HCT116 (cell line): ENCODE measurements at regions not wholly inside any gene's neighbourhood (a gene's known extent, or its start where the extent isn't known, plus 50 kb on each side); places are given as distances from the start of the nearest gene placed in this dataset.

Experiments
- ATAC-seq: fragments of 200-7000 bp; cut with Tn5 transposase; 2 replicates; pipeline ENCODE4 v1.9.1; 2020; ENCODE audit warnings: mild to moderate bottlenecking, moderate library complexity
- BruUV-seq: library from RNA; stranded (reverse); fragments of 400-500 nt; replicated peaks from 2 replicates; lab custom pipeline; 2021; lab: Mats Ljungman, UMichigan
- CTCF ChIA-PET: fragments of 300-600 bp; sonication (Branson Sonifier 250); formaldehyde crosslinking; loops from one replicate; lab custom pipeline; 2021; ENCODE audit warnings: antibody characterized with exemption; lab: Charles Lee
- POLR2A ChIA-PET: fragments of 300-600, 350-600 bp; sonication (Branson Sonifier 250); formaldehyde crosslinking; loops from one replicate; lab custom pipeline; 2021; ENCODE audit warnings: antibody characterized with exemption; lab: Charles Lee
- RAD21 ChIA-PET, 2 experiments: fragments of 300-600 bp; sonication (Branson Sonifier 250); formaldehyde crosslinking; loops; one replicate each; lab custom pipeline; 2023; ENCODE audit warnings: low total read pairs in 2 of 2; ENCODE audit not compliant: uncharacterized antibody in 2 of 2, unreplicated experiment in 2 of 2, low non-redundant PET in 1 of 2; lab: Charles Lee
- DNase-seq: peaks from one replicate; pipeline ENCODE4 v3.0.0-alpha.2; 2010; ENCODE audit warnings: low read depth, low spot score
- H2AFZ ChIP-seq: fragments of 200-600 bp; shearing (Covaris generic), sonication (generic); 2 replicates; pipeline ENCODE4 v1.6.1; 2017; ENCODE audit warnings: low read depth, mixed run types, mixed read lengths, antibody characterized with exemption, low read length; ENCODE audit not compliant: poor library complexity, severe bottlenecking
- H3K27ac ChIP-seq: 2 replicates; pipeline ENCODE4 v1.5.1; 2012; ENCODE audit warnings: low read depth, low read length
- H3K27me3 ChIP-seq: fragments of 200-600 bp; sonication (generic); 2 replicates; pipeline ENCODE4 v1.6.1; 2016; ENCODE audit warnings: mixed run types, low read length, mixed read lengths; ENCODE audit not compliant: insufficient read depth
- H3K36me3 ChIP-seq, 2 experiments: fragments of 200-500 bp in 1 of 2; fragments of 200-600 bp in 1 of 2; sonication (Bioruptor generic) in 1 of 2; sonication (generic) in 1 of 2; 2 replicates each; pipeline versions ENCODE4 v1.5.1 to v1.6.1; 2014 to 2016; ENCODE audit warnings: low read length in 2 of 2, inconsistent platforms in 1 of 2, mixed read lengths in 1 of 2, mixed run types in 1 of 2; ENCODE audit not compliant: insufficient read depth in 2 of 2, control insufficient read depth in 1 of 2
- H3K4me1 ChIP-seq, 2 experiments: fragments of 200-600 bp in 1 of 2; sonication (generic) in 1 of 2; 2 replicates each; pipeline versions ENCODE4 v1.5.1 to v1.6.1; 2012 to 2017; ENCODE audit warnings: low read length in 2 of 2, inconsistent platforms in 1 of 2, mild to moderate bottlenecking in 1 of 2, mixed read lengths in 1 of 2, mixed run types in 1 of 2, moderate library complexity in 1 of 2; ENCODE audit not compliant: insufficient read depth in 2 of 2, control insufficient read depth in 1 of 2
- H3K4me2 ChIP-seq: fragments of 200-600 bp; sonication (generic); 2 replicates; pipeline ENCODE4 v1.6.1; 2017; ENCODE audit warnings: mixed run types, low read length, mixed read lengths
- H3K4me3 ChIP-seq, 2 experiments: fragments of 200-600 bp in 1 of 2; sonication (generic) in 1 of 2; replicated peaks in 1 of 2; 2 replicates each; pipeline ENCODE4 v1.5.1; 2011 to 2016; ENCODE audit warnings: low read length in 2 of 2, control low read depth in 1 of 2, low read depth in 1 of 2, mild to moderate bottlenecking in 1 of 2, mixed read lengths in 1 of 2, mixed run types in 1 of 2
- H3K79me2 ChIP-seq: fragments of 200-600 bp; sonication (generic); 2 replicates; pipeline ENCODE4 v1.6.1; 2017; ENCODE audit warnings: mild to moderate bottlenecking, mixed run types, low read length, moderate library complexity, mixed read lengths; ENCODE audit not compliant: insufficient read depth
- H3K9ac ChIP-seq: fragments of 200-600 bp; sonication (generic); 2 replicates; pipeline ENCODE4 v1.6.1; 2016; ENCODE audit warnings: low read length, mixed read lengths
- H3K9me2 ChIP-seq: fragments of 200-600 bp; sonication (generic), shearing (Covaris generic); 2 replicates; pipeline ENCODE4 v1.6.1; 2017; ENCODE audit warnings: mixed run types, mild to moderate bottlenecking, moderate library complexity; ENCODE audit not compliant: insufficient read depth
- H3K9me3 ChIP-seq, 2 experiments: fragments of 200-500 bp in 1 of 2; fragments of 200-600 bp in 1 of 2; sonication (Bioruptor generic) in 1 of 2; sonication (generic) in 1 of 2; 2 replicates each; pipeline ENCODE4 v1.6.1; 2014 to 2017; ENCODE audit warnings: low read length in 2 of 2, mixed read lengths in 2 of 2, inconsistent platforms in 1 of 2, low read depth in 1 of 2, mild to moderate bottlenecking in 1 of 2, mixed run types in 1 of 2, moderate library complexity in 1 of 2; ENCODE audit not compliant: control insufficient read depth in 1 of 2, insufficient read depth in 1 of 2
- H4K20me1 ChIP-seq: fragments of 200-600 bp; sonication (generic), shearing (Covaris generic); 2 replicates; pipeline ENCODE4 v1.6.1; 2017; ENCODE audit warnings: mixed run types, mild to moderate bottlenecking, moderate library complexity; ENCODE audit not compliant: insufficient read depth
- ATF3 ChIP-seq: IDR thresholded peaks from 2 replicates; pipeline ENCODE4 v1.6.1; 2012
- CEBPB ChIP-seq: IDR thresholded peaks from 2 replicates; pipeline ENCODE4 v1.6.1; 2012; ENCODE audit warnings: low read depth
- CTCF ChIP-seq, 3 experiments: fragments of 200-600 bp in 1 of 3; sonication (generic) in 1 of 3; IDR thresholded peaks in 2 of 3; conservative IDR thresholded peaks in 1 of 3; 2 replicates each; pipeline ENCODE4 v1.5.1; 2012 to 2017; ENCODE audit warnings: low read depth in 2 of 3, low read length in 2 of 3, antibody characterized with exemption in 1 of 3, borderline replicate concordance in 1 of 3, control low read depth in 1 of 3, mild to moderate bottlenecking in 1 of 3, mixed read lengths in 1 of 3, mixed run types in 1 of 3, moderate library complexity in 1 of 3; ENCODE audit not compliant: insufficient read depth in 1 of 3
- EGR1 ChIP-seq: IDR thresholded peaks from 2 replicates; pipeline ENCODE4 v1.6.1; 2012; ENCODE audit warnings: low read depth
- ELF1 ChIP-seq: IDR thresholded peaks from 2 replicates; pipeline ENCODE4 v1.6.1; 2012; ENCODE audit warnings: low read depth, borderline replicate concordance
- EZH2 ChIP-seq: fragments of 200-600 bp; sonication (generic); IDR thresholded peaks from 2 replicates; pipeline ENCODE4 v1.6.1; 2017; ENCODE audit warnings: antibody characterized with exemption, mixed run types
- FOSL1 ChIP-seq: IDR thresholded peaks from 2 replicates; pipeline ENCODE4 v1.6.1; 2012; ENCODE audit warnings: low read depth
- JUND ChIP-seq: IDR thresholded peaks from 2 replicates; pipeline ENCODE4 v1.6.1; 2012
- POLR2A ChIP-seq: IDR thresholded peaks from 2 replicates; pipeline ENCODE4 v1.7.0; 2011; ENCODE audit warnings: borderline replicate concordance; ENCODE audit not compliant: insufficient read depth, insufficient read length; ENCODE audit errors: extremely low read depth
- RAD21 ChIP-seq: IDR thresholded peaks from 2 replicates; pipeline ENCODE4 v1.6.1; 2012; ENCODE audit warnings: low read depth, mild to moderate bottlenecking
- REST ChIP-seq: IDR thresholded peaks from 2 replicates; pipeline ENCODE4 v1.6.1; 2012; ENCODE audit warnings: low read depth
- SIN3A ChIP-seq: IDR thresholded peaks from 2 replicates; pipeline ENCODE4 v1.6.1; 2012; ENCODE audit warnings: low read depth
- SP1 ChIP-seq: IDR thresholded peaks from 2 replicates; pipeline ENCODE4 v1.6.1; 2012; ENCODE audit warnings: low read depth
- TCF7L2 ChIP-seq: IDR thresholded peaks from 2 replicates; pipeline ENCODE4 v1.7.0; 2011; ENCODE audit warnings: borderline replicate concordance, inconsistent platforms; ENCODE audit not compliant: insufficient read depth, insufficient read length; ENCODE audit errors: extremely low read depth
- YY1 ChIP-seq: IDR thresholded peaks from 2 replicates; pipeline ENCODE4 v1.6.1; 2011; ENCODE audit warnings: low read length, low read depth, moderate library complexity, mild to moderate bottlenecking; ENCODE audit not compliant: insufficient replicate concordance; ENCODE audit errors: extremely low read depth
- ZNF274 ChIP-seq: fragments of 200-500 bp; sonication (Bioruptor generic); IDR thresholded peaks from 2 replicates; pipeline ENCODE4 v1.6.1; 2014; ENCODE audit warnings: mild to moderate bottlenecking, low read depth, low read length, inconsistent platforms
- intact Hi-C: fragments of 100-400 bp; cut with micrococcal nuclease; formaldehyde crosslinking; loops from 2 replicates; pipeline ENCODE4 v1.10.0; 2022

- CTCF ChIA-PET: no interaction called here
- no peaks in the 10 kb centered on the region for H4K20me1 ChIP-seq
These were observed 201.7 kb upstream of the PRDM1 start for GRCh38 chr6:105884426-105884825.

More at GRCh38 chr6:105884426-105884825, 201.7 kb upstream of the PRDM1 start:
- ATAC-seq (no peak), DNase-seq (no peak)
- Histone ChIP-seq H3K4me3 (no peak overlapping the region), H2AFZ (no peak overlapping the region), H3K4me1 (no peaks in the 10 kb centered on the region), H3K9me2 (no peaks in the 10 kb centered on the region), H3K9me3 (no peaks in the 10 kb centered on the region), H3K9ac (no peak overlapping the region), H3K27me3 (no peaks in the 10 kb centered on the region), H3K4me2 (no peak overlapping the region), H3K27ac (no peak overlapping the region), H3K79me2 (no peaks in the 10 kb centered on the region), H3K36me3 (no peaks in the 10 kb centered on the region)
- RAD21 ChIA-PET: no interaction called here
- no TSS peak for BruUV-seq
- POLR2A ChIA-PET: no interaction called here
- no peak for TF ChIP-seq POLR2A
- no peak for TF ChIP-seq CEBPB
- TF ChIP-seq JUND: no peak
- no peak for TF ChIP-seq ATF3
- no peak for TF ChIP-seq SP1
- TF ChIP-seq SIN3A: no peak
- no peak for TF ChIP-seq FOSL1
- no peak for TF ChIP-seq RAD21
- TF ChIP-seq YY1: no peak
- no peak for TF ChIP-seq ZNF274
- TF ChIP-seq EGR1: no peak
- TF ChIP-seq TCF7L2: no peak
- TF ChIP-seq ELF1: no peak
- TF ChIP-seq EZH2: no peak
- TF ChIP-seq CTCF (IDR thresholded peaks at IDR 0.05 in 2 of 3, conservative IDR thresholded peaks at IDR 0.05 in 1 of 3; ENCODE audit: borderline replicate concordance in 1 of 3, insufficient read depth in 1 of 3, low read depth in 2 of 3, low read length in 2 of 3): no peak
- TF ChIP-seq REST: no peak
- intact Hi-C loops: no loop called here
